GM19455 (cell line): ENCODE measurements at regions not wholly inside any gene's neighbourhood (a gene's known extent, or its start where the extent isn't known, plus 50 kb on each side); places are given as distances from the start of the nearest gene placed in this dataset.

ENCODE experiments used
- ATAC-seq: cut with Tn5 transposase; IDR thresholded peaks from one replicate; pipeline ENCODE4 v1.9.1; 2021; ENCODE audit not compliant: unreplicated experiment

GRCh38 chr11:127126986-127127385, 126.4 kb upstream of the KIRREL3 start:
- ATAC-seq: no peak

GRCh38 chr11:127119356-127119755, 118.8 kb upstream of the KIRREL3 start:
- no peak for ATAC-seq

GRCh38 chr11:127118811-127119210, 118.2 kb upstream of the KIRREL3 start:
- ATAC-seq: no peak

- no peak for ATAC-seq
These were observed 116.7 kb upstream of the KIRREL3 start for GRCh38 chr11:127117231-127117739.

GRCh38 chr11:127115844-127116243, 115.3 kb upstream of the KIRREL3 start:
- ATAC-seq: no peak

- ATAC-seq: no peak
These were observed 113.5 kb upstream of the KIRREL3 start for GRCh38 chr11:127114035-127114434.

- ATAC-seq: no peak
These were observed 110.0 kb upstream of the KIRREL3 start for GRCh38 chr11:127110542-127110941.

GRCh38 chr11:127109796-127110480, 109.4 kb upstream of the KIRREL3 start:
- ATAC-seq: no peak

- ATAC-seq: no peak
These were observed 108.3 kb upstream of the KIRREL3 start for GRCh38 chr11:127108838-127109237.

GRCh38 chr11:127106938-127107337, 106.4 kb upstream of the KIRREL3 start:
- no peak for ATAC-seq

GRCh38 chr11:127105593-127106541, 105.3 kb upstream of the KIRREL3 start:
- no peak for ATAC-seq

- no peak for ATAC-seq
These were observed 103.2 kb upstream of the KIRREL3 start for GRCh38 chr11:127103586-127104388.

- ATAC-seq: no peak
These were observed 98.1 kb upstream of the KIRREL3 start for GRCh38 chr11:127098684-127099083.

GRCh38 chr11:127080735-127081134, 80.2 kb upstream of the KIRREL3 start:
- ATAC-seq: no peak

GRCh38 chr11:127075758-127076157, 75.2 kb upstream of the KIRREL3 start:
- no peak for ATAC-seq

- peak; percentile 98 for ATAC-seq
These were observed 73.7 kb upstream of the KIRREL3 start for GRCh38 chr11:127074151-127074761.

- no peak for ATAC-seq
These were observed 73.1 kb upstream of the KIRREL3 start for GRCh38 chr11:127073621-127074020.

GRCh38 chr11:127071606-127072005, 71.0 kb upstream of the KIRREL3 start:
- ATAC-seq: no peak

- ATAC-seq: no peak
These were observed 70.2 kb upstream of the KIRREL3 start for GRCh38 chr11:127070808-127071207.

GRCh38 chr11:127066401-127067090, 66.0 kb upstream of the KIRREL3 start:
- no peak for ATAC-seq
